Urothelium cell line (cell line): ENCODE measurements at regions not wholly inside any gene's neighbourhood (a gene's known extent, or its start where the extent isn't known, plus 50 kb on each side); places are given as distances from the start of the nearest gene placed in this dataset.
"Not testable (repeated sequence)": the region's sequence is repeated elsewhere in the genome, so short reads cannot be mapped to it uniquely, and the experiment has no call there.

Experiments
- DNase-seq: peaks from one replicate; pipeline ENCODE4 v3.0.0; 2011; ENCODE audit warnings: low spot score, mixed read lengths
- FAIRE-seq: peaks from 2 replicates; lab custom pipeline; 2011; peaks lifted over from hg19 to GRCh38; lab: Jason Lieb, UNC

DNA sequence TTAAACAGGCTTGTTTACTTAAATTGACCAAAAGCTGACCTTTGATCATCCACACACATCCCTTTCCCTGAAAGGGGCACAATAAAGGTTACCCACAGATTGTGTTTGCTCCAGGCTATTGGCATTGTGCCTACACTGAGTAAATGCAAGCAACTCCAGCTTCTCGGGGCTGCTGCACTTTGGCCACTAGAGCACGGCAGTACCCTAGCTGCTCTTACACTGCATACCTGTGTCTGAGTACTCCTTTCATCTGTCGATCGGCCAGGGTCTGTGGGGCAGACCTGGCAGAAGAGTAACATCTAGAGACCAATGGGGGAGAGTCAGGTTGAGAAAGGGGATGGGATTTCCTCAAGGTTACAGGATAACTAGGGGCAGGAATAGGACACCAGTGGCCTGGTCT is 281.9 kb upstream of the NMUR2 start:
- DNase-seq, result no peak
- no peak for FAIRE-seq

DNA sequence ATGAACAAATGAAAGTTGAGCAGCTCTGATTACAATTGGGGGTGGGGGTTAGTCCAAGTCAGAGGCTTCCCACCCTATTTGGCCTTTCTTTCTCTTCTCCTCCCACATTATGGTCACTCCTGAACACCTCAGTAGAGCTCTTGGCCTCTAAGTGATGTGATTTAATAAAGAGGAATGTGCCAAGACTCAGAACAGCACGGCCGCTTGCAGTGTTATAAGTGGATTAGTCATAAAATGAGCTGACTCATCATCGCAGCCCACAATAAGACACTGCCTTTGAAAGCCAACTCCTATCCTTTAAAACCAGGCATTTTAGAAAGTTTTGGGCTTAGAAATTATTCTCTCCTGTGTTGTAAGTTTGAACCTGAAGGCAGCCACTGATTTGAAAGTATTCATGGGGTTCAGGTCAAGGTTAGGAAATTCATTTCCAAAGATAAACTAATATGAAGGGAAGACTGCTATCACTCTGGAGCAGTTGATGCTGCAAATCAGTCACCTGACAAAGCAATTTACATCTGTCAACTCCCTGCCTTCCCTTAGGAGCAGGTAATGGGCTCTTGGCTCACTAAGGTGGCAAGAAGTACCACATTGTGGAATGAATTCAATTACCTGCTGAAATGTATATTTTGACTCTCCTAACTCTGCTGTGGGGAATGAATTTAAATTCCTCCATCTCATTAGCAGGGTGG is 283.6 kb upstream of the NMUR2 start:
- no peak for FAIRE-seq
- DNase-seq, result peak; percentile 81

DNA sequence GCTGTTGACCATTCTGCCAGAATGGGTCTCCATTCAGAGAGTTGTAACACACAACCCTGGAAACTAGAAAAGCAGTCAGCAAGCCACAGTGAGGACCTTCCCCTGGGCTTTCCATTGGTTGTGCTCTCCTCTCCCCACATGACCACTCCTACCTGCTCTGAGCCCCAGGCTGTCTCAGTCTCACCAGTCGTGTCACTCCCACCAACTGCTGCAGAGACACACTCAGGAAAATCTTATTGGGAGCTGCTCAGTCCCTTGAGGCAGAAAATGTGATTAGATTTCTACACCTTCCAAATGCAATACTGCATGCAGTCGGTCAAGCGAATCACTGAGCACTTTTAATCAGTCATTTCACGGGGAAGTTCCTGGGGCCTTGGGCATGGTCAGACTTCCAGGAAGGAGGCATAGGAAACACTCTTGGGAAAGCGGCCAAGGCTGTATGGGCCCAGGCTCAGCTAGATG is 284.2 kb upstream of the NMUR2 start:
- no peak for FAIRE-seq
- DNase-seq, result peak; percentile 7

DNA sequence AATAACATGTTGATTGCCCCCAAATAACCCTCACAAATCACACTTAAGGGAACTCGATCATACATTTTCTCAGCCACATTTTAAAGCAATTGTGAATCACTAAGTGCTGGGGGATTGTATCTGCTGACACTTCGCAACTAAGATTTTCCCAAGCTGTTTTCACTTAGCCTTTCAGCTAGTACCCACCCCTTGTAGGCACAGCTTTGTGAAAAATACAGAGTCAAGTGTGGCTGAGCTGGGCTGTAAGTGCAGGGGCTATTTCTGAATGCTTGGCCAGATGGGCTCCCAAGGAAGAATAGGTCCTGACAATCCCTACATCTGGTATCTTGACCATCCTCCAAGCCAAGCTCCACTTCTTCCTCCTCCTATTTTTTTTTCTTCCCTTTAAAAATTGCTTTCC is 289.2 kb upstream of the NMUR2 start:
- FAIRE-seq (no peak), DNase-seq (no peak)

DNA sequence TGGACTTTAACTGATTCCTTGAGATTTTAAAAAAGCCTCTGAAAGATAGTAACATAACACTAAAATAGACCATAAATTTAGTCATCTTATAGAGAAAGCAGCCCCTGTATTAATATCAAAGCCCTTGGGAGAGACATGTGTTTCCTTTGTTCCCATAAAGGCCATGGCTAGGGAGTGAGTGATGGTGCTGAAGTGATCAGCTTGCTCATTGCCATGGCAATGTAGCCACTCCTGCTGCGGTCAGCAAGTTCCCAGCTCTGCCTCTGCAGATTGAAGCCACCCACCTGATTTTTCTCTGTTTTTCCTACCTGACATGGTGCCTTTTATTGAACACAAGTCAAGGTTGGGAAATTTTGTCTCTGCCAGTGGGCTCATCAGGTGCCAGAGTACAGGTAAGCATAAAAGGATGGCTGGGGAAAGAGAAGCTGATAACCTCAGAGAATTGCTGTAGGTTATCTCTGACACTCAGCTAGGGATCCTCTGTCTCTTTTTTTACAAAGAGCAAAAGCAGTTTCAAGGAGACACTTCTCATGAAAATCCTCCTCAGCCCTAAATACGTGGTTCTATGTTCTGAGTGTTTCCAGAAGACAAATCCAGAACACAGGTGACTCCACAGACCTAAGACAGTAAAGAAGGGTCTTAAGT is 296.3 kb upstream of the NMUR2 start:
- peak; percentile 10 for DNase-seq
- FAIRE-seq, result no peak

DNA sequence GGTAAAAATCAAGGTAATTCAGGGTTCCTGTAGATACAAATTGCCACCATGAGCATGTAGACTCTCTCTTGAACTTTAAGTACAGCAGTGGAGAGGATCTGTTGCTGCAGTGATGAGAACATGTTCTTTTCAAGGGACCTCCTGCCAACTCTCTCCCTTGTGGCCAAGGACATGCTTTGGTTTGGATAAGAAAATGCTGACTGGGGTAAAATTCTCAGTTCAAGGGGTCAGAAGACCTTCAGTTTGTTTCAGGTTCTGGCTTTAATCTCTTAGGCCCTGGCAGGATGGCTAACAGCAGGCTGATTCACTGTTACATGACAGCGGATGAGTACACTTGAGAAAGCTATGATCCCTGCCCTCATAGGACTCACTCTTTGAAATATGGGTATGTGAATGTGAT is 299.2 kb upstream of the NMUR2 start:
- FAIRE-seq, result no peak
- DNase-seq, result no peak

DNA sequence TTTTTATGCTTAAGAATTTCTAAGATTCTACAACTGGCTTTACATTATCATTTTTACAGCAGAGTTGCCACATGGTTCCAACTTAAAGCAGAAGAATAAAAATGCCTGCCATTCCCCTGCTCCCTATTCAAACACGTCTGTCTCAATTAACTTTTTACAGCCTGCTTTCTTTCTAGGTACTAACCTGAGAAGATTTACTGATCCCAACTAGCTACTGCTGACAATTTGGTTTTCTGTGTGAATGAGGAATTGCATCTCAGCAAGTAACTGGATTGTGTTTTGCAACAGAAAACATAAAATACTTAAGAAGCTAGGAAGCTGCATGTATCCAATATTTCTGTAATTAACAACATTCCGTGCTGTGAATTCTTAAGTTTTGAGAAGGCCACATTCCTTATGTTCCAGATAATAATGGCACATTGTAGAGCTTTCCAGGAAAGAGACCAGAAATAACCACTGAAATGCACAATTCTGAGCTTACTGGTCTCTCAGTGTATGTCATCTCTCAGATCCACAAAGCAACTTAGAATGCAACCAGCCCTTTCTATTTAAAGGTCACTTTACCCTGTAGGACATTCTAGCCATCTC is 306.8 kb upstream of the NMUR2 start:
- DNase-seq, result no peak

DNA sequence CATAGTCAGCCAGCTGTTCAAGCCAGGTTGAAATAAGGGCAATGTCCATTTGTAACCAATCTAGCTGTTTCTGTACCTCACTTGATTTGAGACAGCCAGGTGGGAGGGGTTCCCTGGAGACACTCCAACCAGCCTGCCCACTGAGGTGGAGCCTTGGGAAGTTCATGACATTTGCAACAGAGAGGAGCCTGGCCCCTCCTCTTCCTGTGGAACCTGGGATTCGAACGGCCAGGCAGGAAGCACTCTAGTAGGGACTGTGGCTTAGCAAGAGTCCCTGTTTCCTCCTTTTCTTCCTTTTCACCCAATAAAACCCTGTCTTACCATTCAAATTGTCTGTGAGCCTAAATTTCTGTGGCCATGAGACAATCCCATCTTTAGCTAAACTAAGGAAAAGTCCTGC is 312.3 kb upstream of the NMUR2 start:
- DNase-seq (no peak), FAIRE-seq (no peak)

More for the DNA sequence above, 306.8 kb upstream of the NMUR2 start:
- FAIRE-seq, result no peak

DNA sequence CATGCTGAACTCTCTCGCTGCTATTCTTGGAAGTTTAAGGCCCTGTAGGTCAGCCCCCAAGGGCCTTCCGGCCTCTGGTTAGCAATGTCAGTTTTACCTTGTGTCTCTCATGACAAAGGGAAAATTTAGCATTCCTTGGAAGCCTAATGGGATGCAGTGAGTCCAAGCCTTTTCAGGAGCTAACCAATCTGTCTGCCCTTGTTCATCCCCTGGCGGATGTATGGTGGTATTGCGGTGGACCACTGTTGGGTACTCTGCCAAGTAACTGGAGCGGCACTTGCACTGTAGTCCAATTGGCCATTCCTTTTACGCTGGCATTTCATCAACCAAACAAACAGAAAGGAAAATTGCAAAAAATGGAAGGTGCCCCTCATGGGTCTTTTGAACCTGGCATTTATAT is 318.4 kb upstream of the NMUR2 start:
- DNase-seq (no peak), FAIRE-seq (no peak)

DNA sequence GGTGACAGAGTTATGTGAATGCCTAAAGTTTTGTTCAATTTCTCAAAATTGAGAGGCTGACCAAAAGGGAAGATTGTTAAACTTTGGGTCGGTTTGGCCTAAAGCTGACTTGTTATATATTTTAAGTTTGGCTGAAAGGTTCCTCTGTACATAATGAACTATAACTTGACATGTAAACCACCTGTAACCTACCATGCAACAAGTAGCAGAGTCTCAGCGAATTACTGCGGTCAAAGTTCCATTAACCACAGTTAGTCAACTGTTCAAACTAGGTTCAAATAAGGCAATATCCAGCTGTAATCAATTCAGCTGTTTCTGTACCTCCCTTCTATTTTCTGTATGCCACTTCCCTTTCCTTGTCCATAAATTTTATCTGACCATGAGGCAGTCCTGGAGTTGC is 325.1 kb upstream of the NMUR2 start:
- no peak for DNase-seq

DNA sequence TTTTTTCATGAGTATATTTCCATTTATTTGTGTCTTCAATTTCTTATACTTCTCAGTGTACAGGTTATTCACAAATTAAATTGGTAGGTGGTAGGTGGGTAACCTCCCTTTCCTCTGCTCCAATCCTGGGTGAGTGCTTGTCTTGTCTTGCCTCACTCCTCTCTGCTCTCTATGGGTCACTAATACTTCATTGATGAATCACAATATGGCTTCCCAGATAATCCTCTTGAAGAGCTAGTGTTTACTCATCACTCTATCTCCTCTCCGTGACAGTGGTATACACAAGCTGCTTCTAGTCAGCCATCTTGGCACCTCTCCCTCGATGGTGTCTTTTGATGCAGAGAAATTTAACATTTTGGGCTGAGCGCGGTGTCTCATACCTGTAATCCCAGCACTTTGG is 331.8 kb upstream of the NMUR2 start:
- FAIRE-seq, result no peak
- DNase-seq, result no peak

More for the DNA sequence above, 325.1 kb upstream of the NMUR2 start:
- FAIRE-seq, result no peak

DNA sequence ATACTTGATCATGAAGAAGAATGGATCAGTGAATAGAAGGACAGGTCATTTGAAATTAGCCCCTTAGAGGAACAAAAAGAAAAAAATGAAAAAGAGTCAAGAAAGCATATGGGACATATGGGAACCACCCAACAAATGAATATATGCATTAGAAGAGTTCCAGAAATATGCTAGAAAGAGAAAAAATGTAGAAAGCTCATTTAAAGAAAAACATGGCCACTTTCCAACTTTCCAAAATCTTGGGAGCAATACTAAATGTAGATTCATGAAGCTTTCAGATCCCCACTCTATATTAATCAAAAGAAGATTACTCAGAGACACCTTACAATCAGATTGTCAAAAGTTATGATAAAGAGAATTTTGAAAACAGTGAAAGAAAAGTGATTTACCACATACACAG is 334.8 kb upstream of the NMUR2 start:
- FAIRE-seq (no peak), DNase-seq (no peak)

DNA sequence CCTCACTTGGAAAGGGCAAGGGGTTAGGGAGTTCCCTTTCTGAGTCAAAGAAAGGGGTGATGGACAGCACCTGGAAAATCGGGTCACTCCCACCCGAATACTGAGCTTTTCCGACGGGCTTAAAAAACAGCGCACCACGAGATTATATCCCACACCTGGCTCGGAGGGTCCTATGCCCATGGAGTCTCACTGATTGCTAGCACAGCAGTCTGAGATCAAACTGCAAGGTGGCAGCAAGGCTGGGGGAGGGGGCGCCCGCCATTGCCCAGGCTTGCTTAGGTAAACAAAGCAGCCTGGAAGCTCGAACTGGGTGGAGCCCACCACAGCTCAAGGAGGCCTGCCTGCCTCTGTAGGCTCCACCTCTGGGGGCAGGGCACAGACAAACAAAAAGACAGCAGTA is 336.0 kb upstream of the NMUR2 start:
- not testable (repeated sequence) for DNase-seq, FAIRE-seq

DNA sequence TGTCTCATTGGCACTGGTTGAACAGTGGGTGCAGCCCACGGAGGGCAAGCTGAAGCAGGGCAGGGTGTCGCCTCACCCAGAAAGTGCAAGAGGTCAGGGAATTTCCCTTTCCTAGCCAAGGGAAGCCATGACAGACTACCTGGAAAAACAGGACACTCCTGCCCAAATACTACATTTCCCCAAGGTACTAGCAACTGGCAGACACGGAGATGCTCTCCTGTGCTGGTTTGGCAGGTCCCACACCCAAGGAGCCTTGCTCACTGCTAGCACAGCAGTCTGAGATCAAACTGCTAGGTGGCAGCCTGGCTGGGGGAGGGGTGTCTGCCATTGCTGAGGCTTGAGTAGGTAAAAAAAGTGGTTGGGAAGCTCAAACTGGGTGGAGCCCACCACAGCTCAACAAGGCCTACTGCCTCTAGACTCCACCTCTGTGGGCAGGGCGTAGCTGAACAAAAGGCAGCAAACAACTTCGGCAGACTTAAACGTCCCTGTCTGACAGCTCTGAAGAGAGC is 382.7 kb upstream of the NMUR2 start:
- DNase-seq, FAIRE-seq: not testable (repeated sequence)

DNA sequence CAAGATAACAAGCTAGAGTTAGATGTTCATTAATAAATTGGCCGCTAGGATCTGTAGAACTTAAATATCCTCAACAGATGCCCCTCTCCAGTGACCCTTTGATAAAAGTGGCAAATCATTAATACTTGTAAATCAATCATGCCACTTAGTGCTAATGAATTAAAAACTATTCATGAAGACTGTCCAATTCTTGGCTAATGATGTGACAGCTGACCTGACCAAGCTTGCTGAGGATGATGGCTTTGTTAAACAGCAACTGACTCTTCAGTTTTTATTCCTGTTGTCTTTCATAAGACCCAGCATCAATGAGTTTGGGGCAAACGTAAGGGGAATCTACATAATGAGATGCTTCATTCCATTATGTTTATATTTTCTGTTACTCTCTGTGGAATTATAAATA is 396.8 kb upstream of the NMUR2 start:
- DNase-seq, result no peak
- FAIRE-seq, result no peak

DNA sequence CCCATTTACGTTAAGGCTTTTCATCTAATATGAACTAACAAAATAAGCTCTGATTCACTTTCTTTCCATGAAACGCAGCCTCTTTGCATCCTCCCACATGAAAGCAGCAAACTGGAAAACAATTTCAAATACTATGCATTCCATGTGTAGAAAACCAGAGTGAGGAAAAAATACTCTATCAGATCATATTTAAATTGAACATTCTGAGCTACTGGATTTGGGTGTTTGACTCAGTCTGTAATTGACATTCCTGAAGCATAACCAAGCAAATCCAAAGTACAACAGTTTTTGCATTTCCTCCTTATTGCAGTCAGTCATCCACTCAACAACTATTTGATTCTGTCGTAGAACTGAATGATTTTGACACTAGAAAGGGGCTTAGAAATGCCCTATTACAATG is 399.1 kb upstream of the NMUR2 start:
- DNase-seq (no peak), FAIRE-seq (no peak)

DNA sequence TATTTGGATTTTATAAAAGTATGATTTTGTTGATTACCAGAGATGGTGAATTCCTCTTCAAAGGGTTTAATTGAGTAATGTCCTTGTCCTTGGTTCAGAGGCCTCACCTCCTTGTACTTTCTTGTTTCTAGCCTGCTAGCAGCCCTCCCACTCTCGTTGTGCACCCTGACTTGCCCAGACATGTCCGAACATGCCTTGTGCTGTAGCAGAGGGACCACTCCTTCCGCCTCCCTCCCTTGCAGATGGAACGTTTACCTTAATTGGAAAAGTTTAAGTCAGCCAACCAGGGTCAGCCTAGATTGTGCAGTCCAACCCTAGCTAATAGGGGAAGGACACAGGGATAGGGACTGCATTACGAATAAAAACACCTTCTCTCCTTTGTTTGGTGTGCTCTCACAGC is 406.9 kb upstream of the NMUR2 start:
- FAIRE-seq (no peak), DNase-seq (no peak)

DNA sequence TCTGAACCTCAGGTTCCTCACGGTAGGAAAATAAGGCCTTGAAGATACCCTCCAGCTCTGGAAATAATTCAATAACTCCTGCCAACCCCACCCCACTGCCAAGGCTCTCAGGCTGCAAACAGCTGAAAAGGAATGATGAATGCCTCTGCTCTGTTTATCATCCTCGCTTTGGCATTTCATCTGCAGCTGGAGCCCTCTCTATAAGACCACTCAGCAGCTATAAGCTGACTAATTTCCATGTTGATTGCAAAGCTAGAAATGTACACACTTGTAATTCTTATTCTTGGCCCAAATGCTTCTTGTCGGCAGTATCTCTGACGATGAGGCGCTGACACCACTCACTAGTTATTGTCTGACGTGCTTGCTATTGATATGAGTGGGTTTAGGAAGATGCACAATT is 408.4 kb upstream of the NMUR2 start:
- no peak for FAIRE-seq
- DNase-seq, result no peak

DNA sequence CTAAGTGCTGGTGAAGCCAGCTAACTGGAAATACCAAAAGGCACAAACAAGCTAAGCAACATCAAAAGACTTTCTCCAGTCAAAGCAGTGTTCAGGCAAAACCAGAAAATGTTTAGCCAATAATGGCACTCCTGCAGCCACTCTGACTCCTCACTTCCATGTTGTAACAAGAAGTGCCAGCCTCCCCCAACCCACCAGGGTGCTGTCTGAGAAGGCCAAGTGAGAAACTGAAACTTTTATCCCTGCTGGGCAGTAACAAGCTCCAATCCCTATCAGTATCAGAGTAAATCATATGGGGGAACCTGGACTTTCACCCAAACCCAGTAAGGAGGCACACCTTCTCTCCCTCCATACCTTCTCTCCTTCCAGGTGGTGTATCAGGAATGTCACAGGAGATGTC is 414.8 kb upstream of the NMUR2 start:
- DNase-seq (no peak), FAIRE-seq (no peak)

DNA sequence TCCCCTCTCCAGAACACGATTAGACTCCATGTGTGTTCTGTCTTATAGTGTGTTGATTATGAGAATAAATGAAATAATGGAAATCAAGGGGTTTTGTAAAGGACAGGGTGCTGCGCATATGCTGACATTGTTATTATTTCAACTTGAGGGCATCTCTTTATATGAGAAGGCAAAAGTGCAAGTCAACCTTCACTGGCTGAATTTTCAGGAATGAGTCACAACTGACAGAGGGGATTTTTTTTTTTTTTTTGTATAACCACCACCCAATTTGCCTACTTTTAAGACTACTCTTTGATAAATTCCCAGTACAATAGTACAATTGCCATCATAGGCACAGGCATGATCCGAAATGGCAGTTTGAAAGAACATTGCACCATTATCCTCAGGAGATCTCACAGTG is 419.2 kb upstream of the NMUR2 start:
- DNase-seq (no peak), FAIRE-seq (no peak)

DNA sequence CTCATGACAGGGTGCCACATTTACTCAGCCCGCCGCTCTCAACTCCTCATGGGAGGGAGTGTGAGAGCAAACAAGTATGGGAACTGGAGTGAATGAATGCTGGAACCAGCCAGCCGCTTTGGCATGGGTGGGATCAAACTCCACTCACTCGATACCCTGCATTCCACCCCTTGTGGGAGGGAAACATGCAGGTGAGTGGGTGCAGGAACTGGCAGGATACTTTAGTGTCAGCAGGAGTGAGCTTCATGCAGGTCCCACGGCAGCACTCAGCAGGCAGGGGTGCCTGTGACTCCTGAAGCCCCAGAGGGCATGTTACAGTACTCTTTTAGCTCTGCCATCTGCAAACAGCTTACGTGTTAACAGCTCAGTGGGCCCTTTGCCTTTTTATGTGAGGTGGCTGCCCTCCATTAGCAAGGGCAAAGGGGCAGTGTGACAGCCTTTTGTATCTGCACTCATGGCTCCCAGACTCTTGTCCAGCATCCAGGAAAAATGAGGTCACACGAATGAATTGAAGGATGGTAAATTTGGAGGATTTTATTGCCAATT is 433.2 kb upstream of the NMUR2 start:
- no peak for DNase-seq
- FAIRE-seq, result no peak

DNA sequence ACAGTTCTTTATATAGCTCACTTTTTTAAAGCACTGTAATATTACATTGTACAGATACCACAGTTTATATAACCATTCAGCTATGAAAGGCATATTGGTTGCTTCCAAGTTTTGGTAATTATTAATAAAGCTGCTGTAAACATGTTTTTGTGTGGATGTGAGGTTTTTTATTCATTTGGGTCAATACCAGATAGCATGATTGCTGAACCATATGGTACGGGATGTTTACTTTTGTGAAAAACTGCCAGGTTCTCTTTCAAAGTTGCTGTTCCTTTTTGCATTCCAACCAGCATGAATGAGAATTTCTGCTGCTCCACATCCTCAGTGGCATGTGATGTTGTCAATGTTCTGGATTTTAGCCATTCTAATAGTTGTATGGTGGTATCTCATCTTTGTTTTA is 439.6 kb upstream of the NMUR2 start:
- DNase-seq, result no peak
- no peak for FAIRE-seq
